ENCODE measurements at regions not wholly inside any gene's neighbourhood (a gene's known extent, or its start where the extent isn't known, plus 50 kb on each side); places are given as distances from the start of the nearest gene placed in this dataset.
"Not testable (repeated sequence)": the region's sequence is repeated elsewhere in the genome, so short reads cannot be mapped to it uniquely, and the experiment has no call there.

- no peak for DNase-seq (ENCODE audit: low spot score)
Observed at GRCh38 chrX:65971151-65971550, 68.7 kb downstream of the VSIG4 start.

GRCh38 chrX:65967159-65967558, 72.7 kb downstream of the VSIG4 start:
- not testable (repeated sequence) for DNase-seq (ENCODE audit: low spot score)

- no peak for DNase-seq (ENCODE audit: low spot score)
Observed at GRCh38 chrX:65961714-65962113, 78.2 kb downstream of the VSIG4 start.

GRCh38 chrX:65948103-65948502, 91.8 kb downstream of the VSIG4 start:
- no peak for DNase-seq (ENCODE audit: low spot score)

GRCh38 chrX:65941775-65942174, 98.1 kb downstream of the VSIG4 start:
- no peak for DNase-seq (ENCODE audit: low spot score)

- DNase-seq (ENCODE audit: low spot score): no peak
Observed at GRCh38 chrX:65933085-65933589, 106.7 kb downstream of the VSIG4 start.

- DNase-seq (ENCODE audit: low spot score): no peak
Observed at GRCh38 chrX:65932173-65933084, 107.5 kb downstream of the VSIG4 start.

GRCh38 chrX:65928522-65928921, 111.4 kb downstream of the VSIG4 start:
- DNase-seq (ENCODE audit: low spot score): no peak

- not testable (repeated sequence) for DNase-seq (ENCODE audit: low spot score)
Observed at GRCh38 chrX:65927386-65927785, 112.5 kb downstream of the VSIG4 start.

GRCh38 chrX:65926095-65927019, 113.5 kb downstream of the VSIG4 start:
- no peak for DNase-seq (ENCODE audit: low spot score)

GRCh38 chrX:65925592-65925991, 114.3 kb downstream of the VSIG4 start:
- no peak for DNase-seq (ENCODE audit: low spot score)

GRCh38 chrX:65925005-65925404, 114.9 kb downstream of the VSIG4 start:
- no peak for DNase-seq (ENCODE audit: low spot score)

- DNase-seq (ENCODE audit: low spot score): no peak
Observed at GRCh38 chrX:65921363-65921762, 118.5 kb downstream of the VSIG4 start.

GRCh38 chrX:65920620-65921019, 119.3 kb downstream of the VSIG4 start:
- no peak for DNase-seq (ENCODE audit: low spot score)

GRCh38 chrX:65910899-65911298, 129.0 kb downstream of the VSIG4 start:
- DNase-seq (ENCODE audit: low spot score): no peak

GRCh38 chrX:65903750-65904149, 136.1 kb downstream of the VSIG4 start:
- no peak for DNase-seq (ENCODE audit: low spot score)

GRCh38 chrX:65902011-65902410, 137.9 kb downstream of the VSIG4 start:
- no peak for DNase-seq (ENCODE audit: low spot score)

GRCh38 chrX:65900850-65901844, 138.7 kb downstream of the VSIG4 start:
- no peak for DNase-seq (ENCODE audit: low spot score)

- no peak for DNase-seq (ENCODE audit: low spot score)
Observed at GRCh38 chrX:65894133-65894532, 145.7 kb downstream of the VSIG4 start.

GRCh38 chrX:65891817-65892216, 148.1 kb downstream of the VSIG4 start:
- not testable (repeated sequence) for DNase-seq (ENCODE audit: low spot score)

GRCh38 chrX:65888150-65888549, 151.7 kb downstream of the VSIG4 start:
- not testable (repeated sequence) for DNase-seq (ENCODE audit: low spot score)
